Neural cell (in vitro differentiated cells): ENCODE measurements at regions not wholly inside any gene's neighbourhood (a gene's known extent, or its start where the extent isn't known, plus 50 kb on each side); places are given as distances from the start of the nearest gene placed in this dataset.

ENCODE experiments used
- H2AFZ ChIP-seq: fragments of 200-600, 300-800 bp; sonication (generic), shearing (Covaris generic); 2 replicates; pipeline ENCODE4 v1.6.0; 2014; ENCODE audit warnings: low read depth, mild to moderate bottlenecking, antibody characterized with exemption, low read length, moderate library complexity
- H3F3A ChIP-seq: fragments of 200-600 bp; shearing (Covaris generic); 2 replicates; pipeline ENCODE4 v1.6.1; 2016; ENCODE audit warnings: mild to moderate bottlenecking, moderate library complexity, mixed read lengths, antibody characterized with exemption, low read length; ENCODE audit not compliant: insufficient read depth, poor library complexity, severe bottlenecking
- H3K27ac ChIP-seq: fragments of 200-600, 300-800 bp; sonication (generic), shearing (Covaris generic); 2 replicates; pipeline ENCODE4 v1.5.1; 2014; ENCODE audit warnings: mild to moderate bottlenecking, low read length, moderate library complexity
- H3K27me3 ChIP-seq: fragments of 300-800, 200-600 bp; sonication (generic), shearing (Covaris generic); 2 replicates; pipeline ENCODE4 v1.6.0; 2014; ENCODE audit warnings: mild to moderate bottlenecking, low read depth, low read length, moderate library complexity; ENCODE audit not compliant: insufficient read depth
- H3K36me3 ChIP-seq: fragments of 300-800, 200-600 bp; sonication (generic), shearing (Covaris generic); 2 replicates; pipeline ENCODE4 v1.5.1; 2014; ENCODE audit warnings: mild to moderate bottlenecking, antibody characterized with exemption, low read length, moderate library complexity; ENCODE audit not compliant: insufficient read depth
- H3K4me2 ChIP-seq: fragments of 300-800, 200-600 bp; sonication (generic), shearing (Covaris generic); 2 replicates; pipeline ENCODE4 v1.6.0; 2014; ENCODE audit warnings: mild to moderate bottlenecking, low read length
- H3K4me3 ChIP-seq: fragments of 300-800, 200-600 bp; sonication (generic), shearing (Covaris generic); 2 replicates; pipeline ENCODE4 v1.5.1; 2014; ENCODE audit warnings: mild to moderate bottlenecking, low read length, moderate library complexity
- H3K79me2 ChIP-seq: fragments of 200-600 bp; shearing (Covaris generic); replicated peaks from 2 replicates; pipeline ENCODE4 v1.6.0; 2014; ENCODE audit warnings: mild to moderate bottlenecking, low read length, moderate library complexity; ENCODE audit not compliant: insufficient read depth
- H3K9ac ChIP-seq: fragments of 300-800, 200-600 bp; sonication (generic), shearing (Covaris generic); 2 replicates; pipeline ENCODE4 v1.6.1; 2016; ENCODE audit warnings: mild to moderate bottlenecking, low read length, mixed read lengths
- H3K9me2 ChIP-seq: fragments of 200-600 bp; shearing (Covaris generic); 2 replicates; pipeline ENCODE4 v1.6.1; 2016; ENCODE audit warnings: mild to moderate bottlenecking, low read length, mixed read lengths; ENCODE audit not compliant: insufficient read depth
- H3K9me3 ChIP-seq: fragments of 200-600, 300-800 bp; sonication (generic), shearing (Covaris generic); 2 replicates; pipeline ENCODE4 v1.6.1; 2016; ENCODE audit warnings: mild to moderate bottlenecking, mixed run types, low read length, moderate library complexity, mixed read lengths
- H4K20me1 ChIP-seq: fragments of 200-600 bp; shearing (Covaris generic); 2 replicates; pipeline ENCODE4 v1.6.1; 2016; ENCODE audit warnings: mild to moderate bottlenecking, mixed run types; ENCODE audit not compliant: insufficient read depth
- CTCF ChIP-seq: fragments of 450-650 bp; IDR thresholded peaks from 2 replicates; pipeline ENCODE4 v1.5.1; 2014; ENCODE audit warnings: antibody characterized with exemption, mild to moderate bottlenecking, moderate library complexity; ENCODE audit not compliant: poor library complexity, severe bottlenecking
- EP300 ChIP-seq: fragments of 450-650 bp; conservative IDR thresholded peaks from 2 replicates; pipeline ENCODE4 v1.6.1; 2014; ENCODE audit warnings: antibody characterized with exemption, mild to moderate bottlenecking, moderate library complexity; ENCODE audit not compliant: poor library complexity, severe bottlenecking
- EZH2 ChIP-seq: fragments of 200-600, 300-800 bp; shearing (Covaris generic), sonication (generic); IDR thresholded peaks from 2 replicates; pipeline ENCODE4 v1.6.1; 2014; ENCODE audit warnings: antibody characterized with exemption, low read length, borderline replicate concordance, mild to moderate bottlenecking; ENCODE audit not compliant: insufficient read depth, poor library complexity, severe bottlenecking
- MXI1 ChIP-seq: fragments of 450-650 bp; conservative IDR thresholded peaks from 2 replicates; pipeline ENCODE4 v1.6.1; 2014; ENCODE audit warnings: antibody characterized with exemption, mild to moderate bottlenecking; ENCODE audit not compliant: poor library complexity, severe bottlenecking
- POLR2AphosphoS5 ChIP-seq: IDR thresholded peaks from 2 replicates; pipeline ENCODE4 v1.6.1; 2012
- RAD21 ChIP-seq: fragments of 450-650 bp; conservative IDR thresholded peaks from 2 replicates; pipeline ENCODE4 v1.6.1; 2014; ENCODE audit warnings: antibody characterized with exemption, mild to moderate bottlenecking, moderate library complexity
- REST ChIP-seq: IDR thresholded peaks from 2 replicates; pipeline ENCODE4 v1.6.1; 2012; ENCODE audit warnings: borderline replicate concordance
- SMC3 ChIP-seq: fragments of 450-650 bp; conservative IDR thresholded peaks from 2 replicates; pipeline ENCODE4 v1.6.1; 2014; ENCODE audit warnings: antibody characterized with exemption, mild to moderate bottlenecking, moderate library complexity; ENCODE audit not compliant: poor library complexity
- TAF1 ChIP-seq: IDR thresholded peaks from 2 replicates; pipeline ENCODE4 v1.6.1; 2012; ENCODE audit warnings: low read depth

- H3K4me2 ChIP-seq: no peak overlapping the region
- H3K36me3 ChIP-seq: no peaks in the 10 kb centered on the region
- H3K27me3 ChIP-seq: no peaks in the 10 kb centered on the region
- H3F3A ChIP-seq: no peaks in the 10 kb centered on the region
- no peak overlapping the region for H3K27ac ChIP-seq
- TF ChIP-seq EP300 (no peak), EZH2 (no peak), TAF1 (no peak), MXI1 (no peak), POLR2AphosphoS5 (no peak), RAD21 (no peak), REST (no peak), CTCF (no peak), SMC3 (no peak)
- no peak overlapping the region for H2AFZ ChIP-seq
- H3K9me3 ChIP-seq: no peaks in the 10 kb centered on the region
- H3K9ac ChIP-seq: no peak overlapping the region
- H3K9me2 ChIP-seq: no peaks in the 10 kb centered on the region
- no peaks in the 10 kb centered on the region for H4K20me1 ChIP-seq
- no peaks in the 10 kb centered on the region for H3K79me2 ChIP-seq
- H3K4me3 ChIP-seq: no peak overlapping the region
Measured at GRCh38 chr18:39675906-39676305, 2110.3 kb upstream of the CELF4 start.

- Histone ChIP-seq H3K9ac (no peak overlapping the region), H3K36me3 (no peaks in the 10 kb centered on the region), H3K4me3 (no peak overlapping the region), H3K79me2 (no peaks in the 10 kb centered on the region), H3K9me2 (no peaks in the 10 kb centered on the region), H2AFZ (no peak overlapping the region), H3K27ac (no peak overlapping the region), H3F3A (no peaks in the 10 kb centered on the region), H3K27me3 (no peaks in the 10 kb centered on the region), H3K4me2 (no peak overlapping the region), H4K20me1 (no peaks in the 10 kb centered on the region), H3K9me3 (no peaks in the 10 kb centered on the region)
- TF ChIP-seq RAD21 (no peak), EZH2 (no peak)
Measured at GRCh38 chr18:39675368-39675767, 2109.8 kb upstream of the CELF4 start.

GRCh38 chr18:39672171-39672570, 2106.6 kb upstream of the CELF4 start:
- Histone ChIP-seq H3K27ac (no peak overlapping the region), H3F3A (no peaks in the 10 kb centered on the region), H2AFZ (no peak overlapping the region), H3K27me3 (no peaks in the 10 kb centered on the region), H3K9ac (no peak overlapping the region), H3K4me3 (no peak overlapping the region), H3K9me3 (no peaks in the 10 kb centered on the region), H3K36me3 (no peaks in the 10 kb centered on the region), H3K79me2 (no peaks in the 10 kb centered on the region), H3K9me2 (no peaks in the 10 kb centered on the region), H3K4me2 (no peak overlapping the region), H4K20me1 (no peaks in the 10 kb centered on the region)
- TF ChIP-seq POLR2AphosphoS5 (no peak), EP300 (no peak), REST (no peak), EZH2 (no peak)
